AG04449 (cell line): ENCODE measurements at regions not wholly inside any gene's neighbourhood (a gene's known extent, or its start where the extent isn't known, plus 50 kb on each side); places are given as distances from the start of the nearest gene placed in this dataset.
"Not testable (repeated sequence)": the region's sequence is repeated elsewhere in the genome, so short reads cannot be mapped to it uniquely, and the experiment has no call there.

Source experiments
- CTCF ChIA-PET: fragments of 350-600 bp; formaldehyde crosslinking; extraction: SDS; loops from one replicate; lab custom pipeline; 2021; ENCODE audit warnings: antibody characterized with exemption; lab: Yijun Ruan, JAX
- POLR2A ChIA-PET: fragments of 400-600, 350-600 bp; formaldehyde crosslinking; extraction: SDS; loops from one replicate; lab custom pipeline; 2020; ENCODE audit warnings: antibody characterized with exemption, inconsistent platforms; lab: Yijun Ruan, JAX
- DNase-seq: peaks from one replicate; pipeline ENCODE4 v3.0.0-alpha.2; 2010; ENCODE audit warnings: low read depth, low spot score
- H3K4me3 ChIP-seq: 2 replicates; pipeline ENCODE4 v1.5.1; 2011; ENCODE audit warnings: low read depth, mild to moderate bottlenecking, control low read depth, low read length
- TF ChIP-seq, protein P1 (sequence below): IDR thresholded peaks from one replicate; pipeline ENCODE4 v1.5.1; 2011; ENCODE audit warnings: mild to moderate bottlenecking, moderate library complexity, low read length, control low read depth, inconsistent platforms; ENCODE audit not compliant: insufficient read depth; ENCODE audit errors: missing control alignments

DNA sequence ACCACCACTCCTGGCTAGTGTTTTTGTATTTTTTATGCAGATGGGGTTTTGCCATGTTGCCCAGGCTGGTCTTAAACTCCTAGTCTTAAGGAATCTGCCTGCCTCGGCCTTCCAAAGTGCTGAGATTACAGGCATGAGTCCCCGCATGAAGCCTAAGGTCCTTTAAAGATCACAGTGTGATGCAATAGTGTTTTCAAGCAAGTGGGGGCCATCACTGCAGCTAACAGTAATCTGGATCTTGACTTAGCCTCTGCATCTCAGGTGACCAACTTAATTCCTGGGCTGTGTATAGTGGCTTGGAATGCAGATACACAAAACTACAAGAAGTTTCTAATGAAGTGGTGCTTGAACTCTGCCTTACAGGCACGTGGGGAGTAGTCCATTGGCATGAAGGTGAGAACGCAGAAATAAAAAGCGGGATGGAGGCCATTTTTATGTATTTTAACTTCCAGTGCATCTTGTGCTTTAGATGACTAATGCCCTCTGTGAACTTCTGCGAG, 334.4 kb upstream of the SPRED2 start:
- ChIA-PET POLR2A (no interaction called here), CTCF (no interaction called here)
- TF ChIP-seq, protein P1, sequence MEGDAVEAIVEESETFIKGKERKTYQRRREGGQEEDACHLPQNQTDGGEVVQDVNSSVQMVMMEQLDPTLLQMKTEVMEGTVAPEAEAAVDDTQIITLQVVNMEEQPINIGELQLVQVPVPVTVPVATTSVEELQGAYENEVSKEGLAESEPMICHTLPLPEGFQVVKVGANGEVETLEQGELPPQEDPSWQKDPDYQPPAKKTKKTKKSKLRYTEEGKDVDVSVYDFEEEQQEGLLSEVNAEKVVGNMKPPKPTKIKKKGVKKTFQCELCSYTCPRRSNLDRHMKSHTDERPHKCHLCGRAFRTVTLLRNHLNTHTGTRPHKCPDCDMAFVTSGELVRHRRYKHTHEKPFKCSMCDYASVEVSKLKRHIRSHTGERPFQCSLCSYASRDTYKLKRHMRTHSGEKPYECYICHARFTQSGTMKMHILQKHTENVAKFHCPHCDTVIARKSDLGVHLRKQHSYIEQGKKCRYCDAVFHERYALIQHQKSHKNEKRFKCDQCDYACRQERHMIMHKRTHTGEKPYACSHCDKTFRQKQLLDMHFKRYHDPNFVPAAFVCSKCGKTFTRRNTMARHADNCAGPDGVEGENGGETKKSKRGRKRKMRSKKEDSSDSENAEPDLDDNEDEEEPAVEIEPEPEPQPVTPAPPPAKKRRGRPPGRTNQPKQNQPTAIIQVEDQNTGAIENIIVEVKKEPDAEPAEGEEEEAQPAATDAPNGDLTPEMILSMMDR = no peak

DNA sequence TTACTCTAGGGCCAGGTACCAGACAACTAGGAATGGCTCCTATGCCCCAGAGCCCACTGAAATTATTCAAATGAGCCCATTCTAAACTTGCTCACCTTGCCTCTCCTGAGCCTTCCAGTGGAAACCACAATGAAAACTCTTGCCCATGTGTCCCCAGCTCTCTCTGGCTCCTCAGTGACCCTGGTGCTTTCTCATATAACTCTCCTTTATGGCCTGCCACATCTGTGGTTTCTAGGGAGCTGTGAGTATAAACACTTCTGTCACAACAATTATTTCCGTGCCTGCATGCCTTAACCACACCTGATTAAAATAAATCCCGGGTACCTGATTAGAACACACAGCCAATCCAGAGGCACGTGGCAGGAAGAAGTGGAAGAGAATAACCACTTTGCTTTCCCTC, 333.0 kb upstream of the SPRED2 start:
- TF ChIP-seq, protein P1 = no peak
- CTCF ChIA-PET = no interaction called here
- POLR2A ChIA-PET = no interaction called here
- no peak overlapping the region for H3K4me3 ChIP-seq
- no peak for DNase-seq

More for the DNA sequence above, 334.4 kb upstream of the SPRED2 start:
- no peak for DNase-seq
- no peak overlapping the region for H3K4me3 ChIP-seq

DNA sequence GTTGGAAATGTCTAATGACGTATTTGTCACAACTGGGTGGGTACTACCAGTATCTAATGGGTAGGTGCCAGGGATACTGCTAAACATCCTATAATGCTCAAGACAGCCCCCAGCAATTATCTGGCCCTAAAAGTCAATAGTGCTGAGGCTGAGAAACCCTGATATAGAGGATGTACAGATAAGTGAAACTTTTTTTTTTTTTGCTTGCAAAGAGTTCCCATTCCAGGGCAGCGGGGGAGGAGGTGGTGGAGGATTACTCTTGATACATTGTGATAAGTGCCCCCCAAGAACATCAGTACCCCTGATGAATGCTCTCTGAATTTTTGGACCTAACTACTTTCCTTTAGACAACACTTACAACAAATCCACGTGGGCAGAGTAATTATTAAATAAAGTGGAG, 329.7 kb upstream of the SPRED2 start:
- no peak for DNase-seq
- CTCF ChIA-PET = interaction anchor here (1.3 kb wide), 1 partner anchor 39 kb away, joined by 4 read pairs; no protein-coding TSS in a partner anchor
- no peak overlapping the region for H3K4me3 ChIP-seq
- POLR2A ChIA-PET = no interaction called here
- TF ChIP-seq, protein P1 = no peak

DNA sequence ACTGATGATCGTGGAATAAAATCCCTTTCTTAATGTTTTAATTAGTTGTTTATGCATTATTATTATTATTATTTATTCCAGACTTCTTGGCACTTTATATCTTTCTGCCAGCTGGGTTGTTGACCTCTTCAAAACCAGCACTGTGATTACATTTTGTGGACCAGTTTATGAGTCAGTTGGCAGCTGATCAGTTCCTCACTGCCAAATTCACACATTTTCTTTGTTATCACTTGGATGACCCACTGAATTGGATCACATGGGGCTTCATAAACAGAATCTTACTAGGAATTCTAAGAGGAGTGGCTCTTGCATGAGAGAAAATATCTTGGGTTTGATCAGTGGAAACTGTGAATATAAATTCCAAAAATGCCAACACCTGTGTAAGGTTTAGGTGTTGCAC, 321.8 kb upstream of the SPRED2 start:
- POLR2A ChIA-PET = no interaction called here
- H3K4me3 ChIP-seq = no peak overlapping the region
- CTCF ChIA-PET = no interaction called here
- DNase-seq = no peak
- TF ChIP-seq, protein P1 = no peak

DNA sequence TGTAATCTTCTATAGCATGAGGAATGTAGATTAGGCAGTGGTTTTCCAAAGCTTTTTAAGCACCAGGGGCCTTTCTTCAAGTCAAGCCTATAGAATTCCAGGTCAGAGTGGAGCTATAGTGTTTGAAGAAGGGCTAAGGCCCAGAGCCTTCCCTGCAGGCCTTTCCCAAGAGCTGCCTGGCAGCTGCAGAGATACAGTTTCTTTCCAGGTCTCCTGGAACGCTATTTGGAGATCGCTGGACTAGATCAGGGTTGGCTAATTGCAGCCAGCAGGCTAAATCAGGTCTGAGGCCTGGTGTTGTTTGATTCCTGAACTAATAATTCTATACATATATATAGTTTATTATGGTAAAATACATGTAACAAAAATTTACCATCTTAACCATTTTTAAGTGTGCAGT, 319.0 kb upstream of the SPRED2 start:
- CTCF ChIA-PET = interaction anchor here (0.5 kb wide), 1 partner anchor 65 kb away, joined by 3 read pairs; no protein-coding TSS in a partner anchor

DNA sequence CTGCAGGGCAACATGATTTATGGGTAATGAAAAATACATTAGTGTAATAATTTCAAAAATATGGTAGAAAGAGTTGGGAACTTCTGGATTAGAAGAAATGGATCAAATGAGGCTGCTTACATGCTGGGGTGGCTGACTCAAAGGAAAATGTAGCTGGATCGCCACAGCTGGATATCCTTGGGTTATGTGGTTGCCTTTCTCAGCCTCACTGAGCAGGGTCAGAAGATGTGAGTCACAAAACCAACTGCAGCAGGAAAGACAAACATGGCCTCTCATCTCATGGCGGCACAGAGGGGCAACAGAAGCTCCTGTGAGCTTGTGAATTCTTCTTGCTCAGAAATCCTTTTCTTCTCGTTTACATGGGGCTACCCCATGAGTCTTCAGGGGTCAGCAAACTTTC, 317.1 kb upstream of the SPRED2 start:
- no peak for DNase-seq
- H3K4me3 ChIP-seq = no peak overlapping the region
- TF ChIP-seq, protein P1 = no peak
- ChIA-PET CTCF (no interaction called here), POLR2A (no interaction called here)

More for the DNA sequence above, 319.0 kb upstream of the SPRED2 start:
- DNase-seq = no peak
- no peak overlapping the region for H3K4me3 ChIP-seq
- TF ChIP-seq, protein P1 = no peak
- POLR2A ChIA-PET = no interaction called here

DNA sequence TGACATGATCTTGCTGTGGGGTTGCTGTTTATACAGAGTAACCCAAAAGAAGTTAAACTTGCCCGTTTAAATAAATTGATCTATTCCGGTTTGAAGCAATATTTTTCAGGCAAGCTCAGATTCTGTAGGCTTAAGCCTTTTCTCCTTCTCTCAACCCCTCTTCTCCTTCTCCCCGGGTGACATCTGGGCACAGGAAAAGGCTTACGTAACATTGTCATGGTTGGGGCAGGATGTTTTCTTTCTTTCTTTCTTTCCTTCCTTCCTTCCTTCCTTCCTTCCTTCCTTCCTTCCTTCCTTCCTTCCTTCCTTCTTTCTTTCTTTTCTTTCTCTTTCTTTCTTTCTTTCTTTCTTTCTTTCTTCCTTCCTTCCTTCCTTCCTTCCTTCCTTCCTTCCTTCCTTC, 315.5 kb upstream of the SPRED2 start:
- H3K4me3 ChIP-seq, DNase-seq, CTCF ChIA-PET, POLR2A ChIA-PET: not testable (repeated sequence)
